ENCODE measurements at regions not wholly inside any gene's neighbourhood (a gene's known extent, or its start where the extent isn't known, plus 50 kb on each side); places are given as distances from the start of the nearest gene placed in this dataset.

DNA sequence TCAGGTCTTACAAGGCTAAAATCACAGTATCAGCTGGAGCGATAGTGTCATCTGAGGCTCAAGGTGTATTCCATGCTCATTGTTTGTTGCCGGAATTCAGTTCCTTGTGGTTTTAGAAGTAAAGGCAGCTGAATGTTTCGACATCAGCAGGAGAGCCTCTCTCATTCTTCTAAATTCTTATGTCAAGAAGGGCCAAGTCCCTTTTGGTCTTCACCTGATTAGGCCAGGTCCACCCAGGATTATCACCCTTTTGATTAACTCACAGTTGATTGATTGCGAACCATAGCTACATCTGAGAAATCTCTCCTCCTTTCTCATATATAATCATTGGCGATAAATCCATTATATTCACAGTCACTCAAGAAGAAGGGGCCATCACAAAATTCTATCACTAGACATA lies 806.7 kb upstream of the PRMT6 start:
- TF ChIP-seq, protein P1, sequence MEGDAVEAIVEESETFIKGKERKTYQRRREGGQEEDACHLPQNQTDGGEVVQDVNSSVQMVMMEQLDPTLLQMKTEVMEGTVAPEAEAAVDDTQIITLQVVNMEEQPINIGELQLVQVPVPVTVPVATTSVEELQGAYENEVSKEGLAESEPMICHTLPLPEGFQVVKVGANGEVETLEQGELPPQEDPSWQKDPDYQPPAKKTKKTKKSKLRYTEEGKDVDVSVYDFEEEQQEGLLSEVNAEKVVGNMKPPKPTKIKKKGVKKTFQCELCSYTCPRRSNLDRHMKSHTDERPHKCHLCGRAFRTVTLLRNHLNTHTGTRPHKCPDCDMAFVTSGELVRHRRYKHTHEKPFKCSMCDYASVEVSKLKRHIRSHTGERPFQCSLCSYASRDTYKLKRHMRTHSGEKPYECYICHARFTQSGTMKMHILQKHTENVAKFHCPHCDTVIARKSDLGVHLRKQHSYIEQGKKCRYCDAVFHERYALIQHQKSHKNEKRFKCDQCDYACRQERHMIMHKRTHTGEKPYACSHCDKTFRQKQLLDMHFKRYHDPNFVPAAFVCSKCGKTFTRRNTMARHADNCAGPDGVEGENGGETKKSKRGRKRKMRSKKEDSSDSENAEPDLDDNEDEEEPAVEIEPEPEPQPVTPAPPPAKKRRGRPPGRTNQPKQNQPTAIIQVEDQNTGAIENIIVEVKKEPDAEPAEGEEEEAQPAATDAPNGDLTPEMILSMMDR (conservative IDR thresholded peaks at IDR 0.05; ENCODE audit: low read length) = no peak
- no peak for TF ChIP-seq EZH2phosphoT487 (IDR thresholded peaks at IDR 0.05; ENCODE audit: borderline replicate concordance)
- Histone ChIP-seq H3K4me2 (ENCODE audit: low read depth, low read length, poor library complexity, severe bottlenecking) (no peak overlapping the region), H3K79me2 (ENCODE audit: insufficient read depth, low read length) (no peaks in the 10 kb centered on the region), H3K9ac (ENCODE audit: low read depth, low read length, poor library complexity, severe bottlenecking) (no peak overlapping the region), H3F3A (ENCODE audit: low read depth) (no peaks in the 10 kb centered on the region), H3K4me3 (ENCODE audit: low read length, poor library complexity, severe bottlenecking) (no peak overlapping the region), H3K4me1 (ENCODE audit: insufficient read depth, low read length, poor library complexity, severe bottlenecking) (no peaks in the 10 kb centered on the region), H3K36me3 (ENCODE audit: insufficient read depth, low read length) (no peaks in the 10 kb centered on the region), H4K20me1 (ENCODE audit: insufficient read depth, low read length, poor library complexity, severe bottlenecking) (no peaks in the 10 kb centered on the region), H3K9me2 (replicated peaks; ENCODE audit: low read depth, low read length) (no peaks in the 10 kb centered on the region), H3K9me3 (ENCODE audit: insufficient read depth, low read depth, low read length) (no peaks in the 10 kb centered on the region), H3K27me3 (ENCODE audit: insufficient read depth, low read length, poor library complexity, severe bottlenecking) (no peaks in the 10 kb centered on the region), H2AFZ (ENCODE audit: low read length) (no peak overlapping the region)

DNA sequence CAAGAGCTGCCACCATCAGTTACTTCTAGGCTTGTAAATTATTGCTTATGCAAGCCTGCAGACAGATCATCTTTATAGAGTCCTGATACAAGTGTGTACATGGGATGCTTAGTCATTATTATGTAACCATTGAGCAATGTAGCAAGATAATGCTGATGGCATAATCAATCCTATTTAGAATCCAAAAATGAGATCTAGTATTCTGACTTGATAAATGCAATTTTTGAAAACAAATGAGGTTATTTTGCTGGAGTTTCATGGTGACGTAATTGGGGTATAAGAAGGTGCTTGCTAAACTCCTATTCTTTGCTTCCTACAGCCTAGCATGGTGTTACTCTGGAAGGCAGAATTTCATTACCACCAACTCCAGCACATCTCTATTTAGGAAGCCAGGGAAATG lies 801.7 kb upstream of the PRMT6 start:
- no peak overlapping the region for H3K4me3 ChIP-seq (ENCODE audit: low read length, poor library complexity, severe bottlenecking)
- no peaks in the 10 kb centered on the region for H3F3A ChIP-seq (ENCODE audit: low read depth)
- no peaks in the 10 kb centered on the region for H3K27me3 ChIP-seq (ENCODE audit: insufficient read depth, low read length, poor library complexity, severe bottlenecking)
- H4K20me1 ChIP-seq (ENCODE audit: insufficient read depth, low read length, poor library complexity, severe bottlenecking) = no peaks in the 10 kb centered on the region
- H3K36me3 ChIP-seq (ENCODE audit: insufficient read depth, low read length) = no peaks in the 10 kb centered on the region
- no peaks in the 10 kb centered on the region for H3K9me3 ChIP-seq (ENCODE audit: insufficient read depth, low read depth, low read length)
- no peak overlapping the region for H2AFZ ChIP-seq (ENCODE audit: low read length)
- TF ChIP-seq, protein P1 (conservative IDR thresholded peaks at IDR 0.05; ENCODE audit: low read length) = no peak
- TF ChIP-seq EZH2phosphoT487 (IDR thresholded peaks at IDR 0.05; ENCODE audit: borderline replicate concordance) = no peak
- no peaks in the 10 kb centered on the region for H3K4me1 ChIP-seq (ENCODE audit: insufficient read depth, low read length, poor library complexity, severe bottlenecking)
- H3K9ac ChIP-seq (ENCODE audit: low read depth, low read length, poor library complexity, severe bottlenecking) = no peak overlapping the region
- H3K4me2 ChIP-seq (ENCODE audit: low read depth, low read length, poor library complexity, severe bottlenecking) = no peak overlapping the region
- H3K9me2 ChIP-seq (replicated peaks; ENCODE audit: low read depth, low read length) = no peaks in the 10 kb centered on the region
- no peaks in the 10 kb centered on the region for H3K79me2 ChIP-seq (ENCODE audit: insufficient read depth, low read length)

DNA sequence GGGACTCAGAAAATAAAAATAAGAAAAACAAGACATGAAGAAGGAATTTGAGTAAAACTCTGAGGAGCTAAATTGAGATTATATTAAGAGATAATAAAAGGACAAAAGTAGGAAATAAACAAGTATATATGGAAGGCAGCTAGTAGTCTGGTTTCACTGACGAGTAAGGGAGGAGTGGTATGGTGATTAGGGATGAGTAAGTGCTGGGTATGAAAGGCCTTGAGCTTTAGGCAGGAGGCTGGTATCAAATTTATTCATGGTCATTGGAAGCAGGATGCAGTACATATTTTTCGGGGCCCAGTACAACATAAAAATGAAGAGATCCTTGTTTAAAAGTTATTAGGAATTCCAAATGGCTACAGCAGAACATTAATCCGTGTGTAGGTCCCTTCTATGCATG lies 789.7 kb upstream of the PRMT6 start:
- H3K27me3 ChIP-seq (ENCODE audit: insufficient read depth, low read length, poor library complexity, severe bottlenecking) = no peaks in the 10 kb centered on the region
- no peak overlapping the region for H3K9ac ChIP-seq (ENCODE audit: low read depth, low read length, poor library complexity, severe bottlenecking)
- no peak overlapping the region for H3K4me3 ChIP-seq (ENCODE audit: low read length, poor library complexity, severe bottlenecking)
- H2AFZ ChIP-seq (ENCODE audit: low read length) = no peak overlapping the region
- no peak overlapping the region for H3K4me2 ChIP-seq (ENCODE audit: low read depth, low read length, poor library complexity, severe bottlenecking)
- no peaks in the 10 kb centered on the region for H3K9me2 ChIP-seq (replicated peaks; ENCODE audit: low read depth, low read length)
- H3K79me2 ChIP-seq (ENCODE audit: insufficient read depth, low read length) = no peaks in the 10 kb centered on the region
- TF ChIP-seq EZH2phosphoT487 (IDR thresholded peaks at IDR 0.05; ENCODE audit: borderline replicate concordance) = no peak
- TF ChIP-seq, protein P1 (conservative IDR thresholded peaks at IDR 0.05; ENCODE audit: low read length) = no peak
- H3K36me3 ChIP-seq (ENCODE audit: insufficient read depth, low read length) = no peaks in the 10 kb centered on the region
- no peaks in the 10 kb centered on the region for H3K4me1 ChIP-seq (ENCODE audit: insufficient read depth, low read length, poor library complexity, severe bottlenecking)
- H4K20me1 ChIP-seq (ENCODE audit: insufficient read depth, low read length, poor library complexity, severe bottlenecking) = no peaks in the 10 kb centered on the region
- H3K9me3 ChIP-seq (ENCODE audit: insufficient read depth, low read depth, low read length) = no peaks in the 10 kb centered on the region
- H3F3A ChIP-seq (ENCODE audit: low read depth) = no peaks in the 10 kb centered on the region
